ENCODE measurements at regions not wholly inside any gene's neighbourhood (a gene's known extent, or its start where the extent isn't known, plus 50 kb on each side); places are given as distances from the start of the nearest gene placed in this dataset.

DNA sequence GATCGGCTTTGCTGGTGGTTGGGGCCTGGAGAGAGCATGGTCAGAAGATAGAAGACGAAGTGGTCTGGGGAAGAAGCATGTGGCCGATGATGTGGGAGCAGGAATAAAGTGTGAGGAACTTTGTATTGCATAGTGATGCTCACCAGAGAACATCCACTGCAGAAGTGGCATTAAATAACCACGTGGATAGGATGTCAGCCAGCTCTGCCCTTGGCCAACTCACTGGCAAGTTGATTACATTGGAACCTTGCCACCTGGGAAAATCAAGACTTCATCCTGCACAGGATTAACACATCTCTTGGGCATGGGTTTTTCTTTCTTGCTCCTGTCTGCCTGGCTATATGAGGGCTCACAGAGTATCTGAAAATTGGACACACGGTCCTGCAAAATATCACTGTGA lies 217.4 kb downstream of the DMRT2 start:
- H3K9ac ChIP-seq (ENCODE audit: low read length) = no peak overlapping the region
- H3K4me2 ChIP-seq (ENCODE audit: low read depth, low read length, poor library complexity, severe bottlenecking) = no peak overlapping the region
- no peaks in the 10 kb centered on the region for H3F3A ChIP-seq (ENCODE audit: insufficient read depth)
- no peaks in the 10 kb centered on the region for H3K79me2 ChIP-seq (ENCODE audit: insufficient read depth, low read length)
- H2AFZ ChIP-seq (ENCODE audit: low read depth, low read length, severe bottlenecking) = no peak overlapping the region
- H3K9me2 ChIP-seq (replicated peaks; ENCODE audit: insufficient read depth, low read length) = no peaks in the 10 kb centered on the region
- TF ChIP-seq, protein P1, sequence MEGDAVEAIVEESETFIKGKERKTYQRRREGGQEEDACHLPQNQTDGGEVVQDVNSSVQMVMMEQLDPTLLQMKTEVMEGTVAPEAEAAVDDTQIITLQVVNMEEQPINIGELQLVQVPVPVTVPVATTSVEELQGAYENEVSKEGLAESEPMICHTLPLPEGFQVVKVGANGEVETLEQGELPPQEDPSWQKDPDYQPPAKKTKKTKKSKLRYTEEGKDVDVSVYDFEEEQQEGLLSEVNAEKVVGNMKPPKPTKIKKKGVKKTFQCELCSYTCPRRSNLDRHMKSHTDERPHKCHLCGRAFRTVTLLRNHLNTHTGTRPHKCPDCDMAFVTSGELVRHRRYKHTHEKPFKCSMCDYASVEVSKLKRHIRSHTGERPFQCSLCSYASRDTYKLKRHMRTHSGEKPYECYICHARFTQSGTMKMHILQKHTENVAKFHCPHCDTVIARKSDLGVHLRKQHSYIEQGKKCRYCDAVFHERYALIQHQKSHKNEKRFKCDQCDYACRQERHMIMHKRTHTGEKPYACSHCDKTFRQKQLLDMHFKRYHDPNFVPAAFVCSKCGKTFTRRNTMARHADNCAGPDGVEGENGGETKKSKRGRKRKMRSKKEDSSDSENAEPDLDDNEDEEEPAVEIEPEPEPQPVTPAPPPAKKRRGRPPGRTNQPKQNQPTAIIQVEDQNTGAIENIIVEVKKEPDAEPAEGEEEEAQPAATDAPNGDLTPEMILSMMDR (IDR thresholded peaks at IDR 0.05; ENCODE audit: insufficient read depth, low read length, poor library complexity, severe bottlenecking) = no peak
- TF ChIP-seq EZH2phosphoT487 (conservative IDR thresholded peaks at IDR 0.05; ENCODE audit: low read length) = no peak
- H3K4me3 ChIP-seq (ENCODE audit: insufficient read depth, low read length, poor library complexity, severe bottlenecking) = no peak overlapping the region
- no peaks in the 10 kb centered on the region for H4K20me1 ChIP-seq (ENCODE audit: low read depth, low read length)
- no peaks in the 10 kb centered on the region for H3K9me3 ChIP-seq (ENCODE audit: insufficient read depth, low read length)
- no peak overlapping the region for H3K27ac ChIP-seq (ENCODE audit: low read depth, low read length)
- peaks cover 2% of the 10 kb centered on the region; the same call in 1 of the 2 replicates for H3K27me3 ChIP-seq (ENCODE audit: low read length)
- no peaks in the 10 kb centered on the region for H3K36me3 ChIP-seq (ENCODE audit: low read length)

GRCh38 chr9:1269533-1270315 lies 219.6 kb downstream of the DMRT2 start:
- Histone ChIP-seq H3F3A (ENCODE audit: insufficient read depth) (no peaks in the 10 kb centered on the region), H3K79me2 (ENCODE audit: insufficient read depth, low read length) (no peaks in the 10 kb centered on the region), H3K9me3 (ENCODE audit: insufficient read depth, low read length) (no peaks in the 10 kb centered on the region), H3K36me3 (ENCODE audit: low read length) (no peaks in the 10 kb centered on the region), H3K27ac (ENCODE audit: low read depth, low read length) (no peak overlapping the region), H3K4me3 (ENCODE audit: insufficient read depth, low read length, poor library complexity, severe bottlenecking) (no peak overlapping the region), H3K9me2 (replicated peaks; ENCODE audit: insufficient read depth, low read length) (no peaks in the 10 kb centered on the region), H3K27me3 (ENCODE audit: low read length) (peaks cover 4% of the 10 kb centered on the region; the same call in 1 of the 2 replicates), H3K9ac (ENCODE audit: low read length) (no peak overlapping the region), H3K4me2 (ENCODE audit: low read depth, low read length, poor library complexity, severe bottlenecking) (no peak overlapping the region), H2AFZ (ENCODE audit: low read depth, low read length, severe bottlenecking) (no peak overlapping the region), H4K20me1 (ENCODE audit: low read depth, low read length) (no peaks in the 10 kb centered on the region)
- no peak for TF ChIP-seq EZH2phosphoT487 (conservative IDR thresholded peaks at IDR 0.05; ENCODE audit: low read length)
- TF ChIP-seq, protein P1 (IDR thresholded peaks at IDR 0.05; ENCODE audit: insufficient read depth, low read length, poor library complexity, severe bottlenecking) = no peak

- peaks cover 4% of the 10 kb centered on the region; the same call in 1 of the 2 replicates for H3K27me3 ChIP-seq (ENCODE audit: low read length)
- H3K36me3 ChIP-seq (ENCODE audit: low read length) = no peaks in the 10 kb centered on the region
- H3K9ac ChIP-seq (ENCODE audit: low read length) = no peak overlapping the region
- H3K9me2 ChIP-seq (replicated peaks; ENCODE audit: insufficient read depth, low read length) = no peaks in the 10 kb centered on the region
- no peak overlapping the region for H2AFZ ChIP-seq (ENCODE audit: low read depth, low read length, severe bottlenecking)
- H3K4me3 ChIP-seq (ENCODE audit: insufficient read depth, low read length, poor library complexity, severe bottlenecking) = no peak overlapping the region
- H4K20me1 ChIP-seq (ENCODE audit: low read depth, low read length) = no peaks in the 10 kb centered on the region
- H3K9me3 ChIP-seq (ENCODE audit: insufficient read depth, low read length) = no peaks in the 10 kb centered on the region
- H3F3A ChIP-seq (ENCODE audit: insufficient read depth) = no peaks in the 10 kb centered on the region
- TF ChIP-seq, protein P1 (IDR thresholded peaks at IDR 0.05; ENCODE audit: insufficient read depth, low read length, poor library complexity, severe bottlenecking) = no peak
- TF ChIP-seq EZH2phosphoT487 (conservative IDR thresholded peaks at IDR 0.05; ENCODE audit: low read length) = no peak
- H3K79me2 ChIP-seq (ENCODE audit: insufficient read depth, low read length) = no peaks in the 10 kb centered on the region
- no peak overlapping the region for H3K4me2 ChIP-seq (ENCODE audit: low read depth, low read length, poor library complexity, severe bottlenecking)
- H3K27ac ChIP-seq (ENCODE audit: low read depth, low read length) = no peak overlapping the region
Measured at GRCh38 chr9:1271367-1271766, 221.2 kb downstream of the DMRT2 start.
